ENCODE measurements at regions not wholly inside any gene's neighbourhood (a gene's known extent, or its start where the extent isn't known, plus 50 kb on each side); places are given as distances from the start of the nearest gene placed in this dataset.
"Not testable (repeated sequence)": the region's sequence is repeated elsewhere in the genome, so short reads cannot be mapped to it uniquely, and the experiment has no call there.

GRCh38 chr1:168407832-168408538 lies 127.3 kb downstream of the TBX19 start:
- no peak overlapping the region for H3K27ac ChIP-seq

GRCh38 chr1:168405906-168406549 lies 125.4 kb downstream of the TBX19 start:
- H3K27ac ChIP-seq = no peak overlapping the region
- no peak for TF ChIP-seq ZFX (IDR thresholded peaks at IDR 0.05)
- no peak for TF ChIP-seq CTCF (conservative IDR thresholded peaks at IDR 0.05)

More at GRCh38 chr1:168407832-168408538, 127.3 kb downstream of the TBX19 start:
- TF ChIP-seq CTCF (conservative IDR thresholded peaks at IDR 0.05) = no peak
- TF ChIP-seq ZFX (IDR thresholded peaks at IDR 0.05) = no peak

- no peak overlapping the region for H3K27ac ChIP-seq
- no peak for TF ChIP-seq CTCF (conservative IDR thresholded peaks at IDR 0.05)
- TF ChIP-seq ZFX (IDR thresholded peaks at IDR 0.05) = no peak
Observed at GRCh38 chr1:168403140-168403539, 122.5 kb downstream of the TBX19 start.

- not testable (repeated sequence) for H3K27ac ChIP-seq
Observed at GRCh38 chr1:168402466-168402865, 121.8 kb downstream of the TBX19 start.

GRCh38 chr1:168401341-168401740 lies 120.7 kb downstream of the TBX19 start:
- TF ChIP-seq CTCF (conservative IDR thresholded peaks at IDR 0.05) (no peak), ZFX (IDR thresholded peaks at IDR 0.05) (no peak)
- H3K27ac ChIP-seq = no peak overlapping the region

GRCh38 chr1:168400139-168400538 lies 119.5 kb downstream of the TBX19 start:
- no peak for TF ChIP-seq ZFX (IDR thresholded peaks at IDR 0.05)
- no peak for TF ChIP-seq CTCF (conservative IDR thresholded peaks at IDR 0.05)
- no peak overlapping the region for H3K27ac ChIP-seq

GRCh38 chr1:168397806-168398205 lies 117.1 kb downstream of the TBX19 start:
- no peak overlapping the region for H3K27ac ChIP-seq
- no peak for TF ChIP-seq CTCF (conservative IDR thresholded peaks at IDR 0.05)
- TF ChIP-seq ZFX (IDR thresholded peaks at IDR 0.05) = no peak

Measured in C4-2B (cell line).